GM12892 (cell line): ENCODE measurements at regions not wholly inside any gene's neighbourhood (a gene's known extent, or its start where the extent isn't known, plus 50 kb on each side); places are given as distances from the start of the nearest gene placed in this dataset.

Experiments
- POLR2A ChIP-seq: IDR thresholded peaks from 2 replicates; pipeline ENCODE4 v1.6.1; 2011; ENCODE audit warnings: low read depth, low read length, control low read depth
- POLR2AphosphoS5 ChIP-seq: IDR thresholded peaks from 2 replicates; pipeline ENCODE4 v1.6.1; 2011; ENCODE audit warnings: low read depth, low read length, control low read depth

DNA sequence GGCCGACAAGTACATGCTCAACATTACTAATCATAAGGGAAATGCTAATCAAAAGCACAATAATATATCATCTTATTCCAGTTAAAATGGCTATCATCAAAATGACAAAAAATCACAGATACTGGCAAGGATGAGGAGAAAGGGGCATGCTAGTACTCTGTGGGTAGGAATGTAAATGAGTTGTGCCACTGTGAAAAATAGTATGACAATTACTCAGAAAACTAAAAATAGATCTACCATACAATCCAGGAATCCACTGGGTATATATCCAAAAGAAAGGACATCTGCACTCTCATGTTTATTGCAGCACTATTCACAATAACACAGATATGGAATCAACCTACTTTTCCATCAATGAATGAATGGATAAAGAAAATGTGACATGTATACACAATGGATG, 1256.5 kb downstream of the SI start:
- TF ChIP-seq POLR2AphosphoS5 (no peak), POLR2A (no peak)
